Osteoblast (primary cell): ENCODE measurements at regions not wholly inside any gene's neighbourhood (a gene's known extent, or its start where the extent isn't known, plus 50 kb on each side); places are given as distances from the start of the nearest gene placed in this dataset.

Experiments
- DNase-seq: peaks from one replicate; pipeline ENCODE4 v3.0.0; 2011; ENCODE audit warnings: low spot score, mixed read lengths; ENCODE audit not compliant: insufficient read length; ENCODE audit errors: missing footprints
- H2AFZ ChIP-seq: 2 replicates; pipeline ENCODE4 v1.6.0; 2011; ENCODE audit warnings: mild to moderate bottlenecking, low read length
- H3K27ac ChIP-seq: 2 replicates; pipeline ENCODE4 v1.5.1; 2011; ENCODE audit warnings: mild to moderate bottlenecking, low read depth, low read length, moderate library complexity
- H3K27me3 ChIP-seq: 2 replicates; pipeline ENCODE4 v1.6.0; 2012; ENCODE audit warnings: mild to moderate bottlenecking, control low read depth, inconsistent platforms, low read length, moderate library complexity; ENCODE audit not compliant: insufficient read depth
- H3K36me3 ChIP-seq: 2 replicates; pipeline ENCODE4 v1.5.1; 2011; ENCODE audit warnings: mild to moderate bottlenecking, low read length, control low read depth, moderate library complexity; ENCODE audit not compliant: insufficient read depth
- H3K4me1 ChIP-seq: 2 replicates; pipeline ENCODE4 v1.5.1; 2011; ENCODE audit warnings: mild to moderate bottlenecking, low read length, control low read depth, moderate library complexity; ENCODE audit not compliant: insufficient read depth
- H3K4me2 ChIP-seq: 2 replicates; pipeline ENCODE4 v1.6.0; 2011; ENCODE audit warnings: mild to moderate bottlenecking, low read length; ENCODE audit not compliant: insufficient read depth
- H3K4me3 ChIP-seq: fragments of 200-600 bp; sonication (generic); 3 replicates; pipeline ENCODE4 v1.5.1; 2012; ENCODE audit warnings: mild to moderate bottlenecking, low read length, inconsistent platforms; ENCODE audit not compliant: insufficient read depth
- H3K79me2 ChIP-seq: 2 replicates; pipeline ENCODE4 v1.6.0; 2012; ENCODE audit warnings: mild to moderate bottlenecking, low read length, control low read depth, inconsistent platforms; ENCODE audit not compliant: insufficient read depth
- H3K9me3 ChIP-seq: 2 replicates; pipeline ENCODE4 v1.5.1; 2011; ENCODE audit warnings: low read depth, low read length, control low read depth
- H4K20me1 ChIP-seq: 2 replicates; pipeline ENCODE4 v1.6.0; 2012; ENCODE audit warnings: mild to moderate bottlenecking, low read length, control low read depth; ENCODE audit not compliant: insufficient read depth
- CTCF ChIP-seq: IDR thresholded peaks from 2 replicates; pipeline ENCODE4 v1.5.1; 2011; ENCODE audit warnings: mild to moderate bottlenecking, low read depth, low read length, moderate library complexity; ENCODE audit errors: extremely low read depth

GRCh38 chr12:84091651-84092050, 820.9 kb downstream of the SLC6A15 start:
- H3K4me1 ChIP-seq = no peaks in the 10 kb centered on the region
- no peaks in the 10 kb centered on the region for H3K79me2 ChIP-seq
- H3K4me3 ChIP-seq = no peak overlapping the region
- H3K4me2 ChIP-seq = no peak overlapping the region
- no peak overlapping the region for H2AFZ ChIP-seq
- H3K9me3 ChIP-seq = peaks cover 4% of the 10 kb centered on the region
- H3K27me3 ChIP-seq = no peaks in the 10 kb centered on the region
- no peak overlapping the region for H3K27ac ChIP-seq
- no peaks in the 10 kb centered on the region for H3K36me3 ChIP-seq
- TF ChIP-seq CTCF = no peak
- H4K20me1 ChIP-seq = no peaks in the 10 kb centered on the region
- no peak for DNase-seq

- Histone ChIP-seq H3K4me2 (no peak overlapping the region), H3K27ac (no peak overlapping the region), H3K9me3 (peaks cover 4% of the 10 kb centered on the region), H2AFZ (no peak overlapping the region), H3K27me3 (no peaks in the 10 kb centered on the region), H3K79me2 (no peaks in the 10 kb centered on the region), H3K4me3 (no peak overlapping the region), H3K36me3 (no peaks in the 10 kb centered on the region), H4K20me1 (no peaks in the 10 kb centered on the region), H3K4me1 (no peaks in the 10 kb centered on the region)
- no peak for DNase-seq
- TF ChIP-seq CTCF = no peak
Measured at GRCh38 chr12:84089356-84089755, 823.2 kb downstream of the SLC6A15 start.

- no peaks in the 10 kb centered on the region for H4K20me1 ChIP-seq
- no peaks in the 10 kb centered on the region for H3K27me3 ChIP-seq
- H3K4me2 ChIP-seq = no peak overlapping the region
- DNase-seq = no peak
- H3K4me1 ChIP-seq = no peaks in the 10 kb centered on the region
- no peaks in the 10 kb centered on the region for H3K36me3 ChIP-seq
- no peak overlapping the region for H3K27ac ChIP-seq
- no peak overlapping the region for H2AFZ ChIP-seq
- H3K4me3 ChIP-seq = no peak overlapping the region
- no peaks in the 10 kb centered on the region for H3K9me3 ChIP-seq
- no peaks in the 10 kb centered on the region for H3K79me2 ChIP-seq
- no peak for TF ChIP-seq CTCF
Measured at GRCh38 chr12:84085046-84085445, 827.6 kb downstream of the SLC6A15 start.

- Histone ChIP-seq H3K36me3 (no peaks in the 10 kb centered on the region), H3K9me3 (no peaks in the 10 kb centered on the region), H3K4me1 (no peaks in the 10 kb centered on the region), H4K20me1 (no peaks in the 10 kb centered on the region), H3K79me2 (no peaks in the 10 kb centered on the region), H3K27me3 (no peaks in the 10 kb centered on the region), H3K27ac (no peak overlapping the region), H3K4me2 (no peak overlapping the region), H2AFZ (no peak overlapping the region), H3K4me3 (no peak overlapping the region)
- DNase-seq = no peak
- TF ChIP-seq CTCF = no peak
Measured at GRCh38 chr12:84079626-84080025, 833.0 kb downstream of the SLC6A15 start.
